ENCODE measurements at regions not wholly inside any gene's neighbourhood (a gene's known extent, or its start where the extent isn't known, plus 50 kb on each side); places are given as distances from the start of the nearest gene placed in this dataset.
"Not testable (repeated sequence)": the region's sequence is repeated elsewhere in the genome, so short reads cannot be mapped to it uniquely, and the experiment has no call there.

DNA sequence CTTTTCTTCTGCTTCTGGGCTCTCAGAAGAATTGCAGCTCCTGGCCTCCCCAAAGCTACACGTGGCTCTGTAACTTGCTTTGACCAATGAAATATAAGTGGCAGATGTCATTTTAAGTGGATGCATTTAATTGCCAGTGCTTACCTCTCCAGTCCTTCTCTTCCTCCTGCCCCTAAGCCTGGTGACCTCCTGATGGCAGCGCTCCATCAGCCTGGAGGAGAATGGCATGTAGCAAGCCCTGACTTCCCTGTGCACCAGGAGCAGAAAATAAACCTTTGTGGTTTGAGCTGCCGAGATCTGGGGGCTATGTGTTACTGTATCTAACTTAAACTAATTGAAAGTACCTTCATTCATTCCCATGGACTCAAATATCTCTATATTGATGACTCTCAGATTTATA lies 304.7 kb upstream of the CHRNA7 start:
- H3K4me3 ChIP-seq (ENCODE audit: low read depth, low read length); DNase-seq (ENCODE audit: low read depth): not testable (repeated sequence)

- DNase-seq (ENCODE audit: low read depth): no peak
- TF ChIP-seq, protein P1, sequence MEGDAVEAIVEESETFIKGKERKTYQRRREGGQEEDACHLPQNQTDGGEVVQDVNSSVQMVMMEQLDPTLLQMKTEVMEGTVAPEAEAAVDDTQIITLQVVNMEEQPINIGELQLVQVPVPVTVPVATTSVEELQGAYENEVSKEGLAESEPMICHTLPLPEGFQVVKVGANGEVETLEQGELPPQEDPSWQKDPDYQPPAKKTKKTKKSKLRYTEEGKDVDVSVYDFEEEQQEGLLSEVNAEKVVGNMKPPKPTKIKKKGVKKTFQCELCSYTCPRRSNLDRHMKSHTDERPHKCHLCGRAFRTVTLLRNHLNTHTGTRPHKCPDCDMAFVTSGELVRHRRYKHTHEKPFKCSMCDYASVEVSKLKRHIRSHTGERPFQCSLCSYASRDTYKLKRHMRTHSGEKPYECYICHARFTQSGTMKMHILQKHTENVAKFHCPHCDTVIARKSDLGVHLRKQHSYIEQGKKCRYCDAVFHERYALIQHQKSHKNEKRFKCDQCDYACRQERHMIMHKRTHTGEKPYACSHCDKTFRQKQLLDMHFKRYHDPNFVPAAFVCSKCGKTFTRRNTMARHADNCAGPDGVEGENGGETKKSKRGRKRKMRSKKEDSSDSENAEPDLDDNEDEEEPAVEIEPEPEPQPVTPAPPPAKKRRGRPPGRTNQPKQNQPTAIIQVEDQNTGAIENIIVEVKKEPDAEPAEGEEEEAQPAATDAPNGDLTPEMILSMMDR (IDR thresholded peaks at IDR 0.05; ENCODE audit: insufficient read depth, low read depth, low read length, missing control alignments): no peak
- no peak overlapping the region for H3K4me3 ChIP-seq (ENCODE audit: low read depth, low read length)
Measured at GRCh38 chr15:31727612-31728011, 302.7 kb upstream of the CHRNA7 start.

DNA sequence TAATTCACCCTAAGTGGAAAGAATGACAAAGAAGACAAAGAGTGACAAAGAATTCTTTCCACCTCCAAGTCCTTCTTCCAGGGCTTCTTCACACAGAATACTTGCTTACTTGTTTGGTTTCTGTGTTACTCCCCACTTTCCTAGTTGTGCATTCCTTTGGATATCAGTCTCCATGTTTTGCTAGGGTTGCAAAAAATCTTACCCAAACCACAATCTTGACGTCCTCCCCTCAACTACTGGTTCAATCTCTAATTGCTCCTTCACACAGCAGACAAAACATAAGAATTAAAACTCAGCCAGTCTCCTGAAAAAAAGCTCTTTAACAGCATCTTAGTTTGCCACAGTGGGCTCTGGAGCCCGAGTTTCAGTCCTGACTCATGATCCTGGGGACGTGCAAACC lies 297.6 kb upstream of the CHRNA7 start:
- TF ChIP-seq, protein P1 (IDR thresholded peaks at IDR 0.05; ENCODE audit: insufficient read depth, low read depth, low read length, missing control alignments): no peak
- H3K4me3 ChIP-seq (ENCODE audit: low read depth, low read length): no peak overlapping the region
- DNase-seq (ENCODE audit: low read depth): no peak

GRCh38 chr15:31733424-31733823 lies 296.9 kb upstream of the CHRNA7 start:
- TF ChIP-seq, protein P1 (IDR thresholded peaks at IDR 0.05; ENCODE audit: insufficient read depth, low read depth, low read length, missing control alignments): no peak
- no peak overlapping the region for H3K4me3 ChIP-seq (ENCODE audit: low read depth, low read length)
- no peak for DNase-seq (ENCODE audit: low read depth)

GRCh38 chr15:31740203-31740602 lies 290.1 kb upstream of the CHRNA7 start:
- TF ChIP-seq, protein P1 (IDR thresholded peaks at IDR 0.05; ENCODE audit: insufficient read depth, low read depth, low read length, missing control alignments): no peak
- no peak for DNase-seq (ENCODE audit: low read depth)
- H3K4me3 ChIP-seq (ENCODE audit: low read depth, low read length): no peak overlapping the region

- TF ChIP-seq, protein P1 (IDR thresholded peaks at IDR 0.05; ENCODE audit: insufficient read depth, low read depth, low read length, missing control alignments): no peak
- no peak overlapping the region for H3K4me3 ChIP-seq (ENCODE audit: low read depth, low read length)
- DNase-seq (ENCODE audit: low read depth): no peak
Measured at GRCh38 chr15:31745841-31746240, 284.5 kb upstream of the CHRNA7 start.

- TF ChIP-seq, protein P1 (IDR thresholded peaks at IDR 0.05; ENCODE audit: insufficient read depth, low read depth, low read length, missing control alignments): no peak
- H3K4me3 ChIP-seq (ENCODE audit: low read depth, low read length): no peak overlapping the region
- DNase-seq (ENCODE audit: low read depth): no peak
Measured at GRCh38 chr15:31752065-31752762, 278.1 kb upstream of the CHRNA7 start.
